ENCODE measurements at regions not wholly inside any gene's neighbourhood (a gene's known extent, or its start where the extent isn't known, plus 50 kb on each side); places are given as distances from the start of the nearest gene placed in this dataset.

- Histone ChIP-seq H3K4me3 (no peak overlapping the region), H3K27ac (no peak overlapping the region), H3K27me3 (no peaks in the 10 kb centered on the region), H3K4me1 (no peaks in the 10 kb centered on the region), H3K9me3 (no peaks in the 10 kb centered on the region), H3K36me3 (replicated peaks in 1 of 2; ENCODE audit: insufficient read depth in 1 of 2, low read depth in 2 of 2) (no peaks in the 10 kb centered on the region)
- no peak for TF ChIP-seq CTCF (IDR thresholded peaks at IDR 0.05)
- no peak for TF ChIP-seq POLR2A (IDR thresholded peaks at IDR 0.05)
- ATAC-seq (no peak), DNase-seq (no peak)
- intact Hi-C loops (cut with DNase I), result no loop called here
- 41 to 45% methylated on average over 2 of the region's 2 CpGs for WGBS, 2 donors
These were observed 80.1 kb downstream of the DACT1 start for GRCh38 chr14:58717813-58718212.

GRCh38 chr14:58718226-58719205, 80.8 kb downstream of the DACT1 start:
- DNase-seq, result no peak
- no peak for TF ChIP-seq CTCF (IDR thresholded peaks at IDR 0.05)
- no peak for TF ChIP-seq POLR2A (IDR thresholded peaks at IDR 0.05)
- Histone ChIP-seq H3K36me3 (replicated peaks in 1 of 2; ENCODE audit: insufficient read depth in 1 of 2, low read depth in 2 of 2) (no peaks in the 10 kb centered on the region), H3K27me3 (no peaks in the 10 kb centered on the region), H3K4me1 (no peaks in the 10 kb centered on the region), H3K4me3 (no peak overlapping the region), H3K9me3 (no peaks in the 10 kb centered on the region), H3K27ac (no peak overlapping the region)
- no peak for ATAC-seq
- whole genome bisulfite sequencing, 2 donors, result 66 to 69% methylated on average over 5 of the region's 5 CpGs
- intact Hi-C loops (cut with DNase I), result no loop called here

- Histone ChIP-seq H3K36me3 (replicated peaks in 1 of 2; ENCODE audit: insufficient read depth in 1 of 2, low read depth in 2 of 2) (no peaks in the 10 kb centered on the region), H3K27me3 (no peaks in the 10 kb centered on the region), H3K27ac (no peak overlapping the region), H3K4me1 (no peaks in the 10 kb centered on the region), H3K4me3 (no peak overlapping the region), H3K9me3 (no peaks in the 10 kb centered on the region)
- ATAC-seq, result no peak
- DNase-seq, result no peak
- WGBS, 2 donors, result 66 to 79% methylated on average over 3 of the region's 3 CpGs
- intact Hi-C loops (cut with DNase I), result no loop called here
- TF ChIP-seq POLR2A (IDR thresholded peaks at IDR 0.05), result no peak
- no peak for TF ChIP-seq CTCF (IDR thresholded peaks at IDR 0.05)
These were observed 84.0 kb downstream of the DACT1 start for GRCh38 chr14:58721723-58722122.

GRCh38 chr14:58722441-58722840, 84.7 kb downstream of the DACT1 start:
- WGBS, 2 donors, result 74% methylated on average over 4 of the region's 4 CpGs
- Histone ChIP-seq H3K27ac (no peak overlapping the region), H3K9me3 (no peaks in the 10 kb centered on the region), H3K4me3 (no peak overlapping the region), H3K4me1 (no peaks in the 10 kb centered on the region), H3K27me3 (no peaks in the 10 kb centered on the region), H3K36me3 (replicated peaks in 1 of 2; ENCODE audit: insufficient read depth in 1 of 2, low read depth in 2 of 2) (no peaks in the 10 kb centered on the region)
- TF ChIP-seq POLR2A (IDR thresholded peaks at IDR 0.05), result no peak
- TF ChIP-seq CTCF (IDR thresholded peaks at IDR 0.05), result no peak
- intact Hi-C loops (cut with DNase I), result no loop called here
- DNase-seq (no peak), ATAC-seq (no peak)

- ATAC-seq (no peak), DNase-seq (no peak)
- Histone ChIP-seq H3K4me1 (no peaks in the 10 kb centered on the region), H3K27me3 (no peaks in the 10 kb centered on the region), H3K4me3 (no peak overlapping the region), H3K27ac (no peak overlapping the region), H3K9me3 (no peaks in the 10 kb centered on the region), H3K36me3 (replicated peaks in 1 of 2; ENCODE audit: insufficient read depth in 1 of 2, low read depth in 2 of 2) (no peaks in the 10 kb centered on the region)
- intact Hi-C loops (cut with DNase I), result no loop called here
- TF ChIP-seq POLR2A (IDR thresholded peaks at IDR 0.05) (no peak), CTCF (IDR thresholded peaks at IDR 0.05) (no peak)
- WGBS, 2 donors, result 56 to 59% methylated on average over 2 of the region's 2 CpGs
These were observed 86.4 kb downstream of the DACT1 start for GRCh38 chr14:58724206-58724605.
